GM18519 (cell line): ENCODE measurements at regions not wholly inside any gene's neighbourhood (a gene's known extent, or its start where the extent isn't known, plus 50 kb on each side); places are given as distances from the start of the nearest gene placed in this dataset.
"Not testable (repeated sequence)": the region's sequence is repeated elsewhere in the genome, so short reads cannot be mapped to it uniquely, and the experiment has no call there.

Experiments
- ATAC-seq: cut with Tn5 transposase; IDR thresholded peaks from one replicate; pipeline ENCODE4 v1.9.1; 2021; ENCODE audit warnings: mild to moderate bottlenecking, moderate library complexity; ENCODE audit not compliant: unreplicated experiment, low FRiP score

DNA sequence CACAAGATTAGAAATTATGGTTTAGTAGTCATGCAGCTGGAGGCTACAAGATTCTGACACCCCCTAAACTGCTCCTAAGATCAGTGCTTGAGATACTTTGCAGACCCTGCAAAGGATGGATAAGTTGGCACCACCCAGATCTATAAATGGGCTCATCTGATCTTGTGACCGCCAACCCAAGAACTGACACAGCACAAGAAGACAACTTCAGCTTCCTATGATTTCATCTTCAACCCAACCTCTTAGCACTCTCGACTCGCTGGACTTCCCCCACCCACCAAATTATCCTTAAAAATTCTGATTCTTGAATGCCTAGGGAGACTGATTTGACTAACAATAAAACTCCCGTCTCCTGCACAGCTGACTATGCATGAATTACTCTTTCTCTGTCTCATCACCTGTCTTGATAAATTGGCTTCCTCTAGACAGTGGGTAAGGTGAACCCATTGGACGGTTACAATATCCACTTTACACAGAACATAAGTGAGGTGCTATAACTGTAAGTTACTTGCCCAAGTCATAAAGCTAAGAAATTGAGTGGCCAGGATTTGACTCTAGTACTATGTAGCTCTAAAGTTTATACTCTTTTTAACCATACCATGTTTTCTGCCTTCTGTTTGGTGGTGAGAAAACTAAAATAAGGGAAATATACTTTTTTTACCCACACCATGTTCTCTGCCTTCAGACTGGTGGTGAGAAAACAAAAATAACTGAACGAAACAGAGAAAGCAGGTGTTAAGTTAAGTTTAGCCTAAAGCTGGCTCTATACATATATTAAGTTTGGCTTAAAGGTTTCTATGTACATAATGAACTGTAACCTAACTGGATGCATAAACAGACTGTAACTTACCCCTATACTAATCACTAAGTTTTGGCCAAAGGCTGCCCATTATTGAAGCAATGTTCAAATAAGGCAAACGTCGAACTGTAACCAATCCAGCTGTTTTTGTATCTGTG lies 962.3 kb upstream of the NXPH2 start:
- ATAC-seq = no peak

DNA sequence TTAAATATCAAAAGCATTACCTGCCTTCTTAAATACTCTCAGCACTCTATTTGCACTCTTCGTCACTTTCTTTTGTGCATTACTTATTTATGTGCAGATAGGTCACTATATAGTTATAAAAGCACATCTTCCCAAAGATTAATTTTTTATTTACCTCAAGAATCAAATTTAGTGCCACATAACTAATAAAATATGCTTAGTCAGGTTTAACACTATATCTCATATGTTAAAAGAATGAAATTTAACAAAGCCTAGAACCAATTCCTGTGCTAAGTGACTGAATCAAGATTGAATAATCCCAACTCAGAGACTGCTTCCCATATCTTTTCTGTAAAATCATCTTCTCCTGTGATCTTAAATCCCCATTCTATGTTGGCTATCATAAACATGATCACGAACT lies 957.5 kb upstream of the NXPH2 start:
- ATAC-seq = no peak

DNA sequence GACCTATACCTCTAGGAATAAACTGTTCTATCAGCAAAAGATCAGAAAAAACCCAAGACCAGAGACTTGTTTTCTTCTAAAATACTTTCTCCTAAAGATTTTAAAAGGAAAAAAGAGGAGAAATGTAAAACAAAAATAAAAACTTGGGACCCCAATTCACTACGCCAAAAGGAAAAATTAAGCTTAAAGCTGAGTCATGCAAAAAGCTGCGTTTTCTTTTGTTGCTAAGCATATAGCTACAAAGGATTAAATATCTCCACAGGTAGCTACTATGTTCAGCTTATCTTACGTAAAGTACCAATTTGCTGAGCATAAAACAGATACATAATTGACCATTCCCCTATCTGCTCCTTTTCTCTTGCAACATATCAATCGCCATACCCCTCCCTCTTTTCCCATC lies 950.0 kb upstream of the NXPH2 start:
- ATAC-seq = no peak

DNA sequence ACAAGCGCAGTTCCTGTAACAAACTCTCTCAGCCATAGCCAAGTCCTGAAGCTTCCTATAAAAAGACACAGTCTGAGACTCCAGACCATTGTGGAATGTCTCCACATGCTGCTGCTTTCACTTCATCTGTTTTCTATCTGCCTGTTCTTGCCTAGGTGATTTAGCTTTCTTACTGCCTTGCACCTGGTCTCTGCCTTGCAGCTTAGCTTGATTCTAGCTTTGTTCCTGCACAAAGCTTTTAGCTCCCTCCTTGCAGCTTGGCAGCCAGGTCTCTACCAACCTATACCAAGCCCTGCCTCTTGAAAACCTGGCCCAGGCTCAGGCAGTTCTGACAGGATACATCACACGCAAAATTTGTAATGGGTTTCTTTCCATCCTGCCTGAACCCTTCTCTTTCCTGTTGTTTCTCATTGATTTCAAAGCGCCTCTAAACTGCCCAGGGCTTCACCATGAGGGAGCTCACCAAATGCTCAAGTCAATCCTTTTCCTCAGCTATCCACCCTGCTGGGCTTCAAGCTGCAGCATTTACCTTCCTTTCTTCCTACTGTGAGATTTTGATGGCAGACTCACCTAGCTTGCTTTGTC lies 941.3 kb upstream of the NXPH2 start:
- ATAC-seq = no peak

DNA sequence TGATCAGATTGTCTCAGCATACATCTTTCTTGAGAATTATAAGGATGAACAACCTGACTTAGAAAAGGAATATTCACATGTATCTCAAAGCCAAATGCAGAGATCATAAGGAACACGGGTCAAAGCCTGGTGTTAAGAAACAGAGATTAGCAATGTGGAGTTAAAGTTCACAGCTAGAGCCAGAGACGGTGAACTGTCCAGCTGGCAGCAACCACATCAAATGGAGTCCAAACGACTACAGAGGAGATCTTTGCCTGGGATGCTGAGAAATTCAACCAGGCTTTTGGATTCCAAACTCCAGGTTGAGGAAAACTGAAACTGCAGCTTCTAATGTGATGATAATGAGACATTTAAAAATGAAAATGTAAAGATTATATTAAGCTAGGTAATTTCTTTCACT lies 939.9 kb upstream of the NXPH2 start:
- no peak for ATAC-seq

DNA sequence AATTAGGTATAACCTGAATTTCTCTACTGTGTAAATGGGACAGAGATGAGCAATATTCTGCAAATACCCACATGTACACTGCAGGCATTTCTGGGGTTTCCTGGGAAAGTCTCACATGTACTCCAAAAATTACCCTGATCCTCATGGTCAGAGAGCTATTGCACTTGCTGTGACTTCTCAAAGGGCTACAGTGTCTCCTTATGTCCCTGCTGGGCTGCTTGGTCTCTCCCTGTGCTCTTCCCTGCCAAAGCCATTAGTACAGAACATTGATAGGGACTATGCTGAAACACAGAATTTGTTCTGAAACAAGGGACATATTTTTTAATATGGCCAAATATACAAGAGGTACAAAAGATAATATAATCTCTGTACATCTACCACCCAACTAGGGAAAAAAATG lies 924.4 kb upstream of the NXPH2 start:
- ATAC-seq = no peak

DNA sequence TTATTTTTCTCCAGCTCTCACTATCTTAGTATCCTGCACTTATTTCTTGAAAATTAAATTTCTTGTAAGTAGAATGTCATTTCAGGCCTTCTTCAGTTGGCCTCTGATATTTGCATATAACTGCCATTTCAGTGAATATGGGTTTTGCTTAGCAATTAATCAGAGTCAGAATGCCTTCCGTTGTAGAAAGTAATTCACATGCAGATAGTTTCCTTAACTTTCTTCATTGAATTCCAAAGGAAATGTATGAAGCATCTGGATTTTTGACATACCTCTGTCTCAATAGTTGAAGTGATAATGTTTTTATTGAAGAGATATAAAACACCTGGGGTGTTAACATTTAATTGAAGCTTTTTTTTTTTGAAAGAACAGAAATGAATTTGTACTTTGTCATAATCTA lies 914.1 kb upstream of the NXPH2 start:
- ATAC-seq = no peak

DNA sequence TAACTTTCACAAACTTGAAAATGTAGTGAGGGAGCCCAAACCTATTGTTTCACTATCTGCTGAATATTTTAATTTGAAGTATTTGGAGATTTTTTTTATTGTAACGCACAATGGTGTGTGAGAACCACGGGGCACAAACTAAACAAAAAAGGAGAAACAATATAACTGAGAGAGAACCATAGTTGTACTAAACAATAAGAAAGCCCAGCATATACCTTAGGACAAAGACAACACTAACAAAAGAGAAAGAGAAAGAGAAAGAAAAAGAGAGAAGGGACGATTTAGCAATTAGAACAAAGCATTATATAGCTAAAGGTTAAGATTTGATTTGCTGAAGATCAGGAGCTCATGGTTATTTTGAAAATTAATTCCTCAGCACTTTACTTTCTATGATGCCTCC lies 906.0 kb upstream of the NXPH2 start:
- no peak for ATAC-seq

DNA sequence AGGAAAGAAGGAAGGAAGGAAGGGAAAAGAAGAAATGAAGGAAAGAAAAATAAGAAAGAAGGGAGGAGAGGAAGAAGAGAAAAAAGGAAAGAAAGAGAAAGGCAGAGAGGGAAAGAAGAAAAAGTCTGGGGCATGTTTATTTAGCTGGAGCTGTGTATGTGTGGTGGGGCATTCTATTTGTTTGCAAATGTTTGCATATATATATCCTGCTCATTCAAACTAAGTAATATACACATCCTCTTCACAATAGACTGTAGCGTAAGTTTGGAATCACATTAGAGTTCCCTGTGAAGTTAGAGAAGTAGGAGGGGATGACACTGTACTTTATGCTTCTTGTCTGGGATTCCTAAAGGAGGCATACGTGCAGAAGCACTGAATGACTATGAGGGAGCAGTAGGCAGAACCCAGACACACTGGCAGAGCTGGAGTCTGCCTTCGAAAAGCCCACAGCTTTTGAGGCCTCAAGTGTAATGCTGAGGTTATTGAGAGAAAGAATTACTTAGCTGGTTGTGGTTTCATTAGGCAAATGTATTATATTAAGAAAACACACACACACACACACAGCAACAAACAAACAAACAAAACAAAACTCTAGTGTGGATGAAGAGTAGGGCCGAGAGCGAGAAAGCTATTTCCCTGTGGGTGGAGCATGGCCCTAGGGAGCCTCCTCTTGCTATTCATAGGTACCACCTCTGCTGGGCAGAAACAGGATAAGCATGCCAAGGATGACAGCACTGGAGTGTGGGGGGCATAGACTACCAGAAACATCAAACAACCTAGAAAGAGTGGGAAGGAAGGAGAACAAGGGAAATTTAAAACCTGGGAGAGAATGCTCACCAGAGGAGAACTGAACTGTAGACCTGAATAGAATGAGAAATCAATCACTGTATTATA lies 905.1 kb upstream of the NXPH2 start:
- no peak for ATAC-seq

DNA sequence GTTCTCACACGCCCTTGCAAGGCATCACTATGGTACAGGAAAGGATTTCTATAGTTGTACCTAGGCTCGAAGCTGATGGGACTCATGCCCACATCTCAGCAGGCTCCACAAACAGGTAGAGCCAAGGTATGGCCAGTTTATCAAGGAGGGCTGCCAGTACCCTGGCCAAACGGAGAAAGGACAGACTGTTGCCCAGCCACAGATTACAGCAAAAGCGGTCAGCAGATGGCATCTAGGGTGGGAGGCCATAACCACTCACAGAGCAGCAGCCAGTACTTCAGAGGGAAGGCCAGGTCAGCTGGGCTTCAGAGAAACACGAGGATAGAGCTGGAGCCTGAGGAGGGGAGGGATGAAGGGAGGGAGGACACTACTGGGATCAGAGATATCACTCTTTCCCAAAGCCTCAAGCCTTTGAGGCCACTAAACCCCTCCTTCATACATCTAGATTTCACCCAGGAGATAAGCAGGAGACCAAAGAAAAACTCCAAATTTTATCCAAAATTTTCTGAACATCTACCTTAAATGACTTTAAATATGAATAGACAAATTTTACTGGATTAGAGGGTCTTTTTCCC lies 904.2 kb upstream of the NXPH2 start:
- ATAC-seq = no peak

DNA sequence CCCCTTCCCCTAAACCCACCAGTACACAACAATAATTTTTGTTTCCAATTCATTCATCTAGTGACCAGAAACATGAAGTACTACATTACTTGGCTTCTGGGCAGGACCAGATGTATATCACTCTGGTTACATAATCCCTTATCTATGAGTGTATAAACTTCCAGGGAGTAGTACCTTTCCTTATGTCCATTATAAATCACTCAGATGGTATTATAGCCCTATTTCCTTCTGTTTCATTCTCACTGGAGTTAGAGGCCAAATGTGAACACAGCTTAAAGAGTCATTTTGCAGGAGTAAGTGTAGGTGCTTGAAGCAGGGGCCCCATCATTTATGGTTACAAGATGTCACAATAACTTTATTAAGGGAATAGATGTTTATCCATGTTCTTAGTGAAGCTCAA lies 894.4 kb upstream of the NXPH2 start:
- no peak for ATAC-seq

DNA sequence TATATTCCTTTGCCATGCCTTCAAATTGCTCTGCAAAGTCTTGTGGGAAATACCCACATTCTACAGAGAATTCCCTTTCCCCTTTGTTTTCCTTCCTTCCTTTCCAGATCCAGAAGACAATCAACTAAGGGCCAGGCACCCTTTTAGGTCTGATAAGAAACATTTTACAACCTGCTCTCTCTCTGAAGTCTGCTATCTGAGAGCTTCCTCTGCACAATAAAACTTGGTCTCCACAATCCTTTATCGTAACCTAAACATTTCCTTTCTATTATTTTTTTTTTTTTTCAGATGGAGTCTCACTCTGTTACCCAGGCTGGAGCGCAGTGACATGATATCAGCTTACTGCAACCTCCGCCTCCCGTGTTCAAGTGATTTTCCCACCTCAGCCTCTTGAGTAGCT lies 893.3 kb upstream of the NXPH2 start:
- ATAC-seq = not testable (repeated sequence)

DNA sequence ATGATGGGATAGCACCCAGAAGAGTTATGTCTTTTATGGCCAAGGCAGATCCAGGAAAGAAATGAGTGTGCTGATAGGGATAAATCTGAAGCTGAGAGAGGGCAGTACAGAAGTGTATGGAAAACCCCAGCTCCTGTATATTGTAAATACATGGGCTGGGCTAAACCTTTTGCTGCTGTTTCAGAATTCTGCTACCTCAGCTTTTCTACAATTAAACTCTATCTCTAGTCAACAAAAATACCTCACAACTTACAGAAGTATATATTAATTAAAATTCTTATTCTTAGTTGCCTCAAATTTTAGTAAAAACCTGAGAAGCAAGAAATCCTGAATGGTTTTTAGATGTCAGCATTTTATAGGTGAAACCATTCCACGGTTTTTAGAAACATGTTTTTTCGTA lies 889.5 kb upstream of the NXPH2 start:
- ATAC-seq = no peak

DNA sequence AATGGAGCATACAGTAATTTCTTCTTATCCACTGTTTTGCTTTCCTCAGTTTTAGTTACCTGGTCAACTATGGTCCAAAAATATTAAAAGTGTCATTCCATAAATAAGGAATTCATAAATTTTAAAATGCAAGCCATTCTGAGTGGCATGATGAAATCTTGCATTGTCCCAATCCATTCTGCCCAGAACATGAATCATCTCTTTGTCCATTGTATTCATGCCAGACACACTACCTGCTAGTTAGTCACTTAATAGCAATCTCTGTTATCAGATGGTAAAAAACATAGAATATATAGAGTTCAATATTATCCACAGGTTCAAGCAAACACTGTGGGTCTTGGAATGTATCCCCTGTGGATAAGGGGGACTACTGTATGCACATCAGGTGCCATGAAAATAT lies 872.2 kb upstream of the NXPH2 start:
- no peak for ATAC-seq

DNA sequence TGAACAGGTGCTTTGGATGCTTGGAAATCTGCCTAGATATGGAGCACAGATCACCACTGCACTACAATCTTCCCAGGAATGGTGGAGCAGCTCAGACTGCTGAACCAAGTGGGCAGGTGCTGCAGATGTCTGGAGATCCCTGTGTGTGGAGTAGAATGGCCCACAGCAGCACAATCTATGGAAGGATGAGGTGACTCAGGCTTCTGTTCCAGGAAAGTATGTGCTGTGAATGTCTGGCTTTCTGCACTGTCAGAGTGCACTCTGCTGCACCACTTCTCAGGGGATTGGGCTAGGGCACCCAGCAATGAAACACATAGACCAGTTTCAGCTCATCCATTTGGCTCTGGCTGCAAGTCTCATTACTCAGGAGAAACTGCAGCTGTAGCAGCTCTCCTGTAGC lies 865.4 kb upstream of the NXPH2 start:
- no peak for ATAC-seq

DNA sequence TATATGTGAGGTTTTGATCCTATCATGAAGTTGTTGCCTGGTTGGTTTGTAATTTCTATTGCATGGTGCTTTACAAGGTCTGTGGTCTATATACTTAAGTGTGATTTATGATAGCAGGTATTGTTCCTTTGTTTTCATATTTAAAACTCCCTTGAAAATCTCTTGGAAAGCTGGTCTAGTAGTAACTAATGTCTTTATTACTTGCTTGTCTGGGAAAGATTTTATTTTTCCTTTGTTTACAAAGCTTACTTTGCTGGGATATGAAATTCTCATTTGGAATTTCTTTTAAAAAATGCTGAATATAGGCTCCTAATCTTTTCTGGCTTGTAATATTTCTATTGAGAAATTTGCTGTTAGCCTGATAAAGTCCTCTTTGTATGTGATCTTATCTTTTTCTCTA lies 862.9 kb upstream of the NXPH2 start:
- no peak for ATAC-seq

DNA sequence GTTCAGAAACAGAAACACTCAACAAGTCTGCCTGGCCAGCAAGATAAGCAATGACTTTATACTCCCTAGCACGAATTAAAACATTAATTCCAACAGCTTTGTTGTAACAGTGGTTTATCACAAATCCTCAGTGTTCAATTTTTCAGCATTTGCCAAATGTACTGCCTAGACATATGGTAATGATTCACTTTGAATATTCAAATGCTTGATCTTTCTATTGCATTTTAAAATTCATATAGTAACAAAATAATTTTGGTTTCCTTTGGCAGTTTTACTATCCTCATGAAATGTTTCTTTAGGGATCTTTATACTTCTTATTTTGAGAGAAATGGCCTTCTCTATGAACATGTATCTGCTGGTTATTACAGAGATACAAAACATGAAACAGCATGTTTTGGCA lies 851.8 kb upstream of the NXPH2 start:
- ATAC-seq = no peak

DNA sequence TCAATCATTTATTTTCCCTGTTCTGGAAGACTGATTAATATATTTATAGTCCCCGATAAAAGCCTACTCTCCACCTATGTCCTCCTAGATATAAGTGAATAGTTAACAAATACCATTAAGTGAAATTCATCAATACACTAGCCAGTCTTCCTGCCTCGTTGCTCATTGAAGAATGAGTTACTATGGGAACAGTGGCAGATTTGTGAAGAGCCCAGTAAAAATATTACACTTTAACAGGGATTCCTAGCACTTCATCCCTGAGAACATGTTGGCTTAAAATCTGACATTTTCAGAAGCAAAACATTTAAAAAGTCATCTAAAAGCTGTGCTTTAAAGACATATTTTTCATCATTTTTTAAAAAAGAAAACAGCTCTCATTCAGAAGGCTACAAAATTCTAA lies 848.7 kb upstream of the NXPH2 start:
- no peak for ATAC-seq

DNA sequence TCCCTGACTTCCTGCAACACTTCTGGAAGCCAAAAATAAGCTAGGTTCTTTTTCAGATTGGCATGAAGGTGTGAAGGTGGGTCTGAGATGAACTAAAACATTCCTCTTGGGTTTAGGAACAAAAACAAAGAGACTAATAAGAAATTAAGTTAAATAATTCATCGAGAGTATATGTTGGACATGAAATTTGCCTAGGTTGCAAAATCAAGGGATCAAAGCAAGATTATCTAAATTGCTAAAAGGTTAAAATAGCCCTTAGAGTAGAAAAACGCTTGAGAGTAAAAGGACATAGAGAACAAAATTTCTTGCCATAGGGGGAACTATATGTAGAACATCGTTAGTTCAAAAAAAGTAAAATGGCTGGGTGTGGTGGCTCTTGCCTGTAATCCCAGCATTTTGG lies 845.9 kb upstream of the NXPH2 start:
- no peak for ATAC-seq

DNA sequence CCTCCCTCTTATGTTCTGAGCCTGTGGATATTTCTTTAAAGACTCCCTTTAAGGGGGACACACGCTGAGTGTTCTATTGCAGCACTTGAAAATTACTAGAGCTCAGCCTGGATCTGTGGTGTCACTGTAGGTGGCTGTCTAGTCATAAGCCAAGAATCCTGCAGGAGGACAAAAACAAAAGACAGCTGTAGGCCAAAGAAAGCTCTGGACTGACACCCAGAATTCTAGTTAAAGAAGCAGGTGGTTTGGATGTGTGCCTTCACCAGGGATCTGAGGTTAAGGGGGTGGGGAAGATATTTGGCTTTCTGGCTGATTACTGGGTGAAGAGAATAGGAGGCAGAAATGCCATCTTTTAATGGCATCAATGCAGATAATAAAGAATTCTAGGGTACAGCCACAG lies 842.5 kb upstream of the NXPH2 start:
- no peak for ATAC-seq

DNA sequence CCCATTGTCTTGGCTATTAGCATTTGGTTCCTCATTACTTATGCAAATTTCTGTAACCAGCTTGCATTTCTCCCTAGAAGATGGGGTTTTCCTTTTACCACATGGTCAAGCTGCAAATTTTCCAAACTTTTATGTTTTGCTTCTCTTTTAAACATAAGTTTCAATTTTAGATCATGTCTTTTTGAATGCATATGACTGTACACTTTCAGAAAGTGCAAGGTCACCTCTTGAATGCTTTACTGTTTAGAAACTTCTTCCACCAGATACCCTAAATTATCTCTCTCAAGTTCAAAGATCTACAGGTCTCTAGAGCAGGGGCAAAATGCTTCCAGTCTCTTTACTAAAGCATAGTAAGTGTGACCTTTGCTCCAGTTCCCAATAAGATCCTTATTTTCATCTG lies 837.6 kb upstream of the NXPH2 start:
- no peak for ATAC-seq
